Activated CD8-positive, alpha-beta T cell treated with anti-CD3 and anti-CD28 coated beads for 36 hours (primary cell): ENCODE measurements at regions not wholly inside any gene's neighbourhood (a gene's known extent, or its start where the extent isn't known, plus 50 kb on each side); places are given as distances from the start of the nearest gene placed in this dataset.

Experiments
- ATAC-seq: fragments of 200-7000 bp; cut with Tn5 transposase; one replicate; pipeline ENCODE4 v1.10.0; 2021; ENCODE audit warnings: mild to moderate bottlenecking, moderate library complexity
- CTCF ChIA-PET: fragments of 350-600 bp; sonication (Branson Sonifier 250); formaldehyde crosslinking; loops from one replicate; lab custom pipeline; 2021; ENCODE audit warnings: antibody characterized with exemption; lab: Charles Lee
- POLR2A ChIA-PET: fragments of 350-600 bp; sonication (Branson Sonifier 250); formaldehyde crosslinking; loops from one replicate; lab custom pipeline; 2021; ENCODE audit warnings: antibody characterized with exemption; lab: Charles Lee
- DNase-seq: peaks from one replicate; pipeline ENCODE4 v3.0.0-alpha.2; 2020
- H3K27ac Mint-ChIP-seq: one replicate; pipeline ENCODE4 v1.8.0; 2021; ENCODE audit warnings: mild to moderate bottlenecking, mixed read lengths
- H3K27me3 Mint-ChIP-seq: one replicate; pipeline ENCODE4 v1.8.0; 2021; ENCODE audit warnings: mixed read lengths
- H3K36me3 Mint-ChIP-seq: one replicate; pipeline ENCODE4 v1.8.0; 2021; ENCODE audit warnings: low read depth, mixed read lengths
- H3K4me1 Mint-ChIP-seq: one replicate; pipeline ENCODE4 v1.8.0; 2021; ENCODE audit warnings: low read depth, mixed read lengths
- H3K4me3 Mint-ChIP-seq: one replicate; pipeline ENCODE4 v1.8.0; 2021; ENCODE audit warnings: mild to moderate bottlenecking, moderate library complexity, mixed read lengths
- H3K9me3 Mint-ChIP-seq: one replicate; pipeline ENCODE4 v1.8.0; 2021; ENCODE audit warnings: mixed read lengths
- intact Hi-C: fragments of 100-400 bp; cut with micrococcal nuclease; formaldehyde crosslinking; loops from one replicate; pipeline ENCODE4 v1.10.0; 2022
- TF ChIP-seq, protein P1 (sequence below): fragments of 200-600 bp; IDR thresholded peaks from one replicate; pipeline ENCODE4 v1.8.0; 2022; ENCODE audit warnings: antibody characterized with exemption, mild to moderate bottlenecking

- peaks cover 20% of the 10 kb centered on the region for H3K27me3 Mint-ChIP-seq
- H3K9me3 Mint-ChIP-seq = no peaks in the 10 kb centered on the region
- H3K36me3 Mint-ChIP-seq = no peaks in the 10 kb centered on the region
- intact Hi-C loops = no loop called here
- DNase-seq = no peak
- ATAC-seq = no peak
- POLR2A ChIA-PET = no interaction called here
- CTCF ChIA-PET = no interaction called here
- TF ChIP-seq, protein P1, sequence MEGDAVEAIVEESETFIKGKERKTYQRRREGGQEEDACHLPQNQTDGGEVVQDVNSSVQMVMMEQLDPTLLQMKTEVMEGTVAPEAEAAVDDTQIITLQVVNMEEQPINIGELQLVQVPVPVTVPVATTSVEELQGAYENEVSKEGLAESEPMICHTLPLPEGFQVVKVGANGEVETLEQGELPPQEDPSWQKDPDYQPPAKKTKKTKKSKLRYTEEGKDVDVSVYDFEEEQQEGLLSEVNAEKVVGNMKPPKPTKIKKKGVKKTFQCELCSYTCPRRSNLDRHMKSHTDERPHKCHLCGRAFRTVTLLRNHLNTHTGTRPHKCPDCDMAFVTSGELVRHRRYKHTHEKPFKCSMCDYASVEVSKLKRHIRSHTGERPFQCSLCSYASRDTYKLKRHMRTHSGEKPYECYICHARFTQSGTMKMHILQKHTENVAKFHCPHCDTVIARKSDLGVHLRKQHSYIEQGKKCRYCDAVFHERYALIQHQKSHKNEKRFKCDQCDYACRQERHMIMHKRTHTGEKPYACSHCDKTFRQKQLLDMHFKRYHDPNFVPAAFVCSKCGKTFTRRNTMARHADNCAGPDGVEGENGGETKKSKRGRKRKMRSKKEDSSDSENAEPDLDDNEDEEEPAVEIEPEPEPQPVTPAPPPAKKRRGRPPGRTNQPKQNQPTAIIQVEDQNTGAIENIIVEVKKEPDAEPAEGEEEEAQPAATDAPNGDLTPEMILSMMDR = no peak
- H3K27ac Mint-ChIP-seq = no peak overlapping the region
- no peaks in the 10 kb centered on the region for H3K4me1 Mint-ChIP-seq
- no peak overlapping the region for H3K4me3 Mint-ChIP-seq
Measured at GRCh38 chr1:113275083-113275482, 115.2 kb upstream of the MAGI3 start.

GRCh38 chr1:113275691-113276090 lies 114.6 kb upstream of the MAGI3 start:
- H3K36me3 Mint-ChIP-seq = no peaks in the 10 kb centered on the region
- DNase-seq (no peak), ATAC-seq (no peak)
- H3K9me3 Mint-ChIP-seq = no peaks in the 10 kb centered on the region
- intact Hi-C loops = no loop called here
- H3K27ac Mint-ChIP-seq = no peak overlapping the region
- ChIA-PET CTCF (no interaction called here), POLR2A (no interaction called here)
- H3K4me1 Mint-ChIP-seq = no peaks in the 10 kb centered on the region
- no peak overlapping the region for H3K4me3 Mint-ChIP-seq
- H3K27me3 Mint-ChIP-seq = peaks cover 25% of the 10 kb centered on the region
- TF ChIP-seq, protein P1 = no peak

DNA sequence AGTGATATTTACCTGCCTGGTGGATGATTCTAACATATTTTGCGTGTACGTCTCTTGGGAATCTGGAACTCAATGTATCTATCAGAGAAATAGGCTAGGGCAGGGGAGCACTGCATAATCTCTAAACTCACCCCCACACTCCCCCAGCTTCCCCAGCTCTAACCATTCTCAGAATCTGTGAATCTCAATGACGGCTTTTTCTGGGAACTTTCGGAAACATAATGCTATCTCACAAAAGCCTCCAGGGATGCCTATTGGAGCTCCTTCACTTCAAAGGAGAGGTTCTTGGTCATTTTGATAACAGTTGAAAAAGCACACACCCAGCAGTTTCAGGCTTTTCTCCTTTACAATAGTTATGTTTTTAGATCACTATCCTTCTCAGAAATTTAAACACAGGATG lies 113.8 kb upstream of the MAGI3 start:
- DNase-seq = no peak
- H3K9me3 Mint-ChIP-seq = no peaks in the 10 kb centered on the region
- intact Hi-C loops = no loop called here
- ATAC-seq = no peak
- no peaks in the 10 kb centered on the region for H3K4me1 Mint-ChIP-seq
- peaks cover 32% of the 10 kb centered on the region for H3K27me3 Mint-ChIP-seq
- POLR2A ChIA-PET = no interaction called here
- TF ChIP-seq, protein P1 = no peak
- H3K36me3 Mint-ChIP-seq = no peaks in the 10 kb centered on the region
- H3K27ac Mint-ChIP-seq = no peak overlapping the region
- no peak overlapping the region for H3K4me3 Mint-ChIP-seq
- CTCF ChIA-PET = no interaction called here

GRCh38 chr1:113278371-113278770 lies 111.9 kb upstream of the MAGI3 start:
- Mint-ChIP-seq H3K4me3 (no peak overlapping the region), H3K9me3 (no peaks in the 10 kb centered on the region), H3K4me1 (no peaks in the 10 kb centered on the region), H3K27ac (no peak overlapping the region), H3K36me3 (no peaks in the 10 kb centered on the region), H3K27me3 (peaks cover 30% of the 10 kb centered on the region)
- ATAC-seq = no peak
- no peak for DNase-seq
- intact Hi-C loops = no loop called here
- ChIA-PET POLR2A (no interaction called here), CTCF (no interaction called here)
- TF ChIP-seq, protein P1 = no peak

DNA sequence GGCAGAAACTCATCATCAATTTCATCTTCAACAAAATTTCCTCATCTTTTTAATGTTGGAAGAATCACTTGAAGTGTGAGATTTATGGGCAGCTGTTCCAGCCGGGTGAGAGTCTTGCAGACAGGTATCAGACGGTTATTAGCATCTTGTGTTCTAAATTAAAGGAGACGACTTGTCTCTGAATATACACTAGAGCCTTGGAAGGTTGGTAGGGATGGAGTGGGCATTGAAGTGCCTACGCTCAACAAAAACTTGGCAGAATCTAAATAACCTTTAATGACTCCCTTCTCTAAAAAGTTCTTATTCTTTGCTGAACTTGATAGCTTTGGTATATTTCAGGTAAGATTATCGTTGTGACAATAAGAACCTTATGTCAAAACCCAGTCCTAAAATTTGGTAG lies 111.5 kb upstream of the MAGI3 start:
- ChIA-PET CTCF (no interaction called here), POLR2A (no interaction called here)
- Mint-ChIP-seq H3K27ac (no peak overlapping the region), H3K27me3 (peaks cover 33% of the 10 kb centered on the region), H3K36me3 (no peaks in the 10 kb centered on the region), H3K9me3 (no peaks in the 10 kb centered on the region), H3K4me1 (no peaks in the 10 kb centered on the region), H3K4me3 (no peak overlapping the region)
- intact Hi-C loops = no loop called here
- TF ChIP-seq, protein P1 = no peak
- DNase-seq = no peak
- ATAC-seq = no peak
